ENCODE measurements at regions not wholly inside any gene's neighbourhood (a gene's known extent, or its start where the extent isn't known, plus 50 kb on each side); places are given as distances from the start of the nearest gene placed in this dataset.

GRCh38 chr22:26789951-26790350 is 132.6 kb downstream of the MIAT start:
- H3K4me3 ChIP-seq (ENCODE audit: low read depth, low read length, poor library complexity, severe bottlenecking) = no peak overlapping the region
- POLR2A ChIA-PET (ENCODE audit: low non-redundant PET) = no interaction called here
- H3K27ac ChIP-seq (ENCODE audit: low read depth, low read length, poor library complexity, severe bottlenecking) = no peak overlapping the region
- peaks cover 13% of the 10 kb centered on the region for H3K4me1 ChIP-seq (ENCODE audit: insufficient read depth, low read length, poor library complexity, severe bottlenecking)
- no peaks in the 10 kb centered on the region for H3K36me3 ChIP-seq (ENCODE audit: insufficient read depth, low read length, poor library complexity, severe bottlenecking)
- intact Hi-C loops (cut with micrococcal nuclease; ENCODE audit: unreplicated experiment) = no loop called here
- DNase-seq (ENCODE audit: low spot score) = peak; percentile 39
- CTCF ChIA-PET = no interaction called here
- no peaks in the 10 kb centered on the region for H3K9me3 ChIP-seq (ENCODE audit: low read depth, low read length, poor library complexity, severe bottlenecking)
- no peaks in the 10 kb centered on the region for H3K27me3 ChIP-seq (replicated peaks; ENCODE audit: insufficient read depth, low read depth, low read length, poor library complexity)
- TF ChIP-seq CTCF (conservative IDR thresholded peaks at IDR 0.05; ENCODE audit: low read depth, low read length) (no peak), EZH2 (IDR thresholded peaks at IDR 0.05; ENCODE audit: borderline replicate concordance, low read depth, low read length, poor library complexity, severe bottlenecking) (no peak)
- no TSS peak for BruUV-seq (replicated peaks)

- CTCF ChIA-PET = no interaction called here
- POLR2A ChIA-PET (ENCODE audit: low non-redundant PET) = no interaction called here
- H3K4me1 ChIP-seq (ENCODE audit: insufficient read depth, low read length, poor library complexity, severe bottlenecking) = peaks cover 9% of the 10 kb centered on the region
- no peaks in the 10 kb centered on the region for H3K27me3 ChIP-seq (replicated peaks; ENCODE audit: insufficient read depth, low read depth, low read length, poor library complexity)
- H3K27ac ChIP-seq (ENCODE audit: low read depth, low read length, poor library complexity, severe bottlenecking) = no peak overlapping the region
- no TSS peak for BruUV-seq (replicated peaks)
- no peaks in the 10 kb centered on the region for H3K36me3 ChIP-seq (ENCODE audit: insufficient read depth, low read length, poor library complexity, severe bottlenecking)
- intact Hi-C loops (cut with micrococcal nuclease; ENCODE audit: unreplicated experiment) = no loop called here
- DNase-seq (ENCODE audit: low spot score) = no peak
- no peak for TF ChIP-seq CTCF (conservative IDR thresholded peaks at IDR 0.05; ENCODE audit: low read depth, low read length)
- no peak for TF ChIP-seq EZH2 (IDR thresholded peaks at IDR 0.05; ENCODE audit: borderline replicate concordance, low read depth, low read length, poor library complexity, severe bottlenecking)
- no peaks in the 10 kb centered on the region for H3K9me3 ChIP-seq (ENCODE audit: low read depth, low read length, poor library complexity, severe bottlenecking)
- H3K4me3 ChIP-seq (ENCODE audit: low read depth, low read length, poor library complexity, severe bottlenecking) = no peak overlapping the region
Observed at GRCh38 chr22:26792522-26792921, 135.1 kb downstream of the MIAT start.

GRCh38 chr22:26796785-26797184 is 139.4 kb downstream of the MIAT start:
- no peak for DNase-seq (ENCODE audit: low spot score)
- H3K36me3 ChIP-seq (ENCODE audit: insufficient read depth, low read length, poor library complexity, severe bottlenecking) = no peaks in the 10 kb centered on the region
- no peaks in the 10 kb centered on the region for H3K9me3 ChIP-seq (ENCODE audit: low read depth, low read length, poor library complexity, severe bottlenecking)
- intact Hi-C loops (cut with micrococcal nuclease; ENCODE audit: unreplicated experiment) = no loop called here
- BruUV-seq (replicated peaks) = no TSS peak
- POLR2A ChIA-PET (ENCODE audit: low non-redundant PET) = interaction anchor here (0.5 kb wide), 1 partner anchor 549 kb away, joined by 3 read pairs; no protein-coding TSS in a partner anchor
- no peaks in the 10 kb centered on the region for H3K4me1 ChIP-seq (ENCODE audit: insufficient read depth, low read length, poor library complexity, severe bottlenecking)
- CTCF ChIA-PET = no interaction called here
- no peak overlapping the region for H3K27ac ChIP-seq (ENCODE audit: low read depth, low read length, poor library complexity, severe bottlenecking)
- H3K27me3 ChIP-seq (replicated peaks; ENCODE audit: insufficient read depth, low read depth, low read length, poor library complexity) = no peaks in the 10 kb centered on the region
- H3K4me3 ChIP-seq (ENCODE audit: low read depth, low read length, poor library complexity, severe bottlenecking) = no peak overlapping the region
- no peak for TF ChIP-seq CTCF (conservative IDR thresholded peaks at IDR 0.05; ENCODE audit: low read depth, low read length)
- TF ChIP-seq EZH2 (IDR thresholded peaks at IDR 0.05; ENCODE audit: borderline replicate concordance, low read depth, low read length, poor library complexity, severe bottlenecking) = no peak

All from A673 (cell line).